CD14-positive monocyte (primary cell): ENCODE measurements at regions not wholly inside any gene's neighbourhood (a gene's known extent, or its start where the extent isn't known, plus 50 kb on each side); places are given as distances from the start of the nearest gene placed in this dataset.
"Not testable (repeated sequence)": the region's sequence is repeated elsewhere in the genome, so short reads cannot be mapped to it uniquely, and the experiment has no call there.

Experiments used
- DNase-seq, 3 donors: peaks; one replicate each; pipeline ENCODE4 v3.0.0-alpha.2; 2011 to 2022
- H2AFZ ChIP-seq: 2 replicates; pipeline ENCODE4 v1.6.0; 2012; ENCODE audit warnings: mild to moderate bottlenecking, low read depth, low read length, inconsistent platforms; ENCODE audit not compliant: insufficient read depth, poor library complexity, severe bottlenecking
- H3K27ac ChIP-seq, 2 donors: 1 replicate in 1 of 2; 2 replicates in 1 of 2; pipeline ENCODE4 v1.5.1; 2012 to 2013; ENCODE audit warnings: low read length in 2 of 2, control low read depth in 1 of 2, inconsistent platforms in 1 of 2, low read depth in 1 of 2, mild to moderate bottlenecking in 1 of 2
- H3K27me3 ChIP-seq, 2 donors: one replicate each; pipeline versions ENCODE4 v1.6.0 to v1.6.1; 2011 to 2013; ENCODE audit warnings: low read length in 2 of 2; ENCODE audit not compliant: control insufficient read depth in 2 of 2, insufficient read depth in 2 of 2
- H3K36me3 ChIP-seq, 2 donors: replicated peaks in 1 of 2; 1 replicate in 1 of 2; 2 replicates in 1 of 2; pipeline versions ENCODE4 v1.5.1 to v1.6.1; 2012 to 2013; ENCODE audit warnings: low read length in 2 of 2, control low read depth in 1 of 2, inconsistent platforms in 1 of 2, mild to moderate bottlenecking in 1 of 2; ENCODE audit not compliant: insufficient read depth in 2 of 2, control insufficient read depth in 1 of 2
- H3K4me1 ChIP-seq, 2 donors: 1 replicate in 1 of 2; 2 replicates in 1 of 2; pipeline versions ENCODE4 v1.5.1 to v1.6.1; 2012 to 2013; ENCODE audit warnings: low read length in 2 of 2, control low read depth in 1 of 2, inconsistent platforms in 1 of 2, mild to moderate bottlenecking in 1 of 2, moderate library complexity in 1 of 2; ENCODE audit not compliant: insufficient read depth in 2 of 2, control insufficient read depth in 1 of 2
- H3K4me2 ChIP-seq: replicated peaks from 2 replicates; pipeline ENCODE3; 2012; ENCODE audit warnings: low read length, moderate library complexity, mild to moderate bottlenecking; ENCODE audit not compliant: poor library complexity, severe bottlenecking; ENCODE audit errors: extremely low read depth
- H3K4me3 ChIP-seq, 3 experiments: fragments of 200-600 bp in 1 of 3; sonication (generic) in 1 of 3; replicated peaks in 1 of 3; 1 replicate in 2 of 3; 2 replicates in 1 of 3; pipeline ENCODE4 v1.5.1; 2011 to 2013; ENCODE audit warnings: low read length in 3 of 3, mild to moderate bottlenecking in 3 of 3, control low read depth in 2 of 3, low read depth in 2 of 3, inconsistent platforms in 1 of 3, moderate library complexity in 1 of 3
- H3K79me2 ChIP-seq: 2 replicates; pipeline ENCODE4 v1.6.0; 2012; ENCODE audit warnings: mild to moderate bottlenecking, control low read depth, inconsistent platforms, low read length, moderate library complexity; ENCODE audit not compliant: insufficient read depth
- H3K9ac ChIP-seq: 2 replicates; pipeline ENCODE4 v1.6.0; 2017; ENCODE audit warnings: low read length, mild to moderate bottlenecking; ENCODE audit not compliant: insufficient read depth, poor library complexity, severe bottlenecking
- H3K9me3 ChIP-seq, 2 donors: replicated peaks in 1 of 2; 1 replicate in 1 of 2; 2 replicates in 1 of 2; pipeline versions ENCODE4 v1.5.1 to v1.6.1; 2012 to 2013; ENCODE audit warnings: low read length in 2 of 2, control low read depth in 1 of 2; ENCODE audit not compliant: control insufficient read depth in 1 of 2, insufficient read depth in 1 of 2
- H4K20me1 ChIP-seq: 2 replicates; pipeline ENCODE4 v1.6.0; 2012; ENCODE audit warnings: mild to moderate bottlenecking, low read length, control low read depth, moderate library complexity; ENCODE audit not compliant: insufficient read depth
- H3K27ac Mint-ChIP-seq, 7 donors: one replicate each; pipeline ENCODE4 v1.8.0; 2020; ENCODE audit warnings: mild to moderate bottlenecking in 7 of 7, mixed read lengths in 7 of 7, moderate library complexity in 6 of 7, inconsistent platforms in 2 of 7
- H3K27me3 Mint-ChIP-seq, 3 donors: one replicate each; pipeline ENCODE4 v1.8.0; 2021 to 2022; ENCODE audit warnings: low read depth in 3 of 3, mild to moderate bottlenecking in 3 of 3, mixed read lengths in 3 of 3, moderate library complexity in 3 of 3, inconsistent platforms in 1 of 3
- H3K36me3 Mint-ChIP-seq, 2 donors: one replicate each; pipeline ENCODE4 v1.8.0; 2020; ENCODE audit warnings: mixed read lengths in 2 of 2, inconsistent platforms in 1 of 2, mild to moderate bottlenecking in 1 of 2
- H3K4me1 Mint-ChIP-seq: one replicate; pipeline ENCODE4 v1.8.0; 2020; ENCODE audit warnings: mild to moderate bottlenecking, mixed read lengths
- H3K4me3 Mint-ChIP-seq, 2 donors: one replicate each; pipeline ENCODE4 v1.8.0; 2020; ENCODE audit warnings: mild to moderate bottlenecking in 2 of 2, mixed read lengths in 2 of 2, moderate library complexity in 1 of 2
- H3K9me3 Mint-ChIP-seq, 7 donors: one replicate each; pipeline ENCODE4 v1.8.0; 2020 to 2022; ENCODE audit warnings: mixed read lengths in 7 of 7, mild to moderate bottlenecking in 6 of 7, moderate library complexity in 6 of 7, inconsistent platforms in 2 of 7
- WGBS: methylation state at CpG from one replicate; pipeline ENCODE4 v1.1.5; 2013; ENCODE audit warnings: missing lambda C conversion rate; ENCODE audit not compliant: insufficient coverage; 5-methylcytosine and 5-hydroxymethylcytosine counted together
- intact Hi-C, 2 donors: fragments of 100-400 bp; cut with micrococcal nuclease; formaldehyde crosslinking; loops; one replicate each; pipeline versions ENCODE4 v1.15.0 to v1.15.1; 2023
- TF ChIP-seq, protein P1 (sequence below): fragments of 200-600 bp; IDR thresholded peaks from one replicate; pipeline ENCODE4 v1.8.0; 2022; ENCODE audit warnings: antibody characterized with exemption, mild to moderate bottlenecking

DNA sequence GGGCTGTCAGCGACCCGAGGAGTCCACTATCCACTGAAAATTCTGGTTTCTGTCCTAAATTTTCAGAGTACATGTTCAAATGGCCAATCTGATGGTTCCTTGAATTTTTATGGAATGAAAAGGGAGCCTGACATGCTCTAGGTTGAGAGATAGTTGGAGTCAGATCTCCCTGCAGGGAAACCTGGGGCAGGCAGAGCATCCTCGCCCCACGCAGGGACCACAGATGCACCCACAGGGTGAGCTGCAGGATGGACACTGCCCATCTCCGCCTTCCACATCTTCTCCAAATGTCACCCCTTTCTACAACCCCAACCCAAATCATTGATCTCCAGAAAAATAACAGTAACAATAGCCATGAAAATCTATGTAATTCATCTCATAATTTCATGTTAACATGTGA, 114.2 kb upstream of the IGLL5 start:
- Histone ChIP-seq H2AFZ (no peak overlapping the region), H3K36me3 (no peaks in the 10 kb centered on the region), H4K20me1 (no peaks in the 10 kb centered on the region), H3K4me1 (peaks cover 20 to 31% of the 10 kb centered on the region in 2 donors), H3K27me3 (no peaks in the 10 kb centered on the region), H3K79me2 (no peaks in the 10 kb centered on the region), H3K4me3 (no peak overlapping the region), H3K9me3 (no peaks in the 10 kb centered on the region), H3K9ac (no peak overlapping the region), H3K27ac (no peak overlapping the region), H3K4me2 (no peak overlapping the region)
- no peak overlapping the region for H3K4me3 Mint-ChIP-seq
- intact Hi-C loops: no loop called here
- WGBS: 94% methylated on average over 2 of the region's 5 CpGs
- H3K27me3 Mint-ChIP-seq: peaks cover 0 to 11% (median 7%) of the 10 kb centered on the region in 3 donors
- no peak for DNase-seq
- H3K27ac Mint-ChIP-seq: peak overlapping the region in 1 of 7 donors; percentile 2
- no peaks in the 10 kb centered on the region for H3K36me3 Mint-ChIP-seq
- no peaks in the 10 kb centered on the region for H3K9me3 Mint-ChIP-seq
- peaks cover 32% of the 10 kb centered on the region for H3K4me1 Mint-ChIP-seq
- TF ChIP-seq, protein P1, sequence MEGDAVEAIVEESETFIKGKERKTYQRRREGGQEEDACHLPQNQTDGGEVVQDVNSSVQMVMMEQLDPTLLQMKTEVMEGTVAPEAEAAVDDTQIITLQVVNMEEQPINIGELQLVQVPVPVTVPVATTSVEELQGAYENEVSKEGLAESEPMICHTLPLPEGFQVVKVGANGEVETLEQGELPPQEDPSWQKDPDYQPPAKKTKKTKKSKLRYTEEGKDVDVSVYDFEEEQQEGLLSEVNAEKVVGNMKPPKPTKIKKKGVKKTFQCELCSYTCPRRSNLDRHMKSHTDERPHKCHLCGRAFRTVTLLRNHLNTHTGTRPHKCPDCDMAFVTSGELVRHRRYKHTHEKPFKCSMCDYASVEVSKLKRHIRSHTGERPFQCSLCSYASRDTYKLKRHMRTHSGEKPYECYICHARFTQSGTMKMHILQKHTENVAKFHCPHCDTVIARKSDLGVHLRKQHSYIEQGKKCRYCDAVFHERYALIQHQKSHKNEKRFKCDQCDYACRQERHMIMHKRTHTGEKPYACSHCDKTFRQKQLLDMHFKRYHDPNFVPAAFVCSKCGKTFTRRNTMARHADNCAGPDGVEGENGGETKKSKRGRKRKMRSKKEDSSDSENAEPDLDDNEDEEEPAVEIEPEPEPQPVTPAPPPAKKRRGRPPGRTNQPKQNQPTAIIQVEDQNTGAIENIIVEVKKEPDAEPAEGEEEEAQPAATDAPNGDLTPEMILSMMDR: no peak

DNA sequence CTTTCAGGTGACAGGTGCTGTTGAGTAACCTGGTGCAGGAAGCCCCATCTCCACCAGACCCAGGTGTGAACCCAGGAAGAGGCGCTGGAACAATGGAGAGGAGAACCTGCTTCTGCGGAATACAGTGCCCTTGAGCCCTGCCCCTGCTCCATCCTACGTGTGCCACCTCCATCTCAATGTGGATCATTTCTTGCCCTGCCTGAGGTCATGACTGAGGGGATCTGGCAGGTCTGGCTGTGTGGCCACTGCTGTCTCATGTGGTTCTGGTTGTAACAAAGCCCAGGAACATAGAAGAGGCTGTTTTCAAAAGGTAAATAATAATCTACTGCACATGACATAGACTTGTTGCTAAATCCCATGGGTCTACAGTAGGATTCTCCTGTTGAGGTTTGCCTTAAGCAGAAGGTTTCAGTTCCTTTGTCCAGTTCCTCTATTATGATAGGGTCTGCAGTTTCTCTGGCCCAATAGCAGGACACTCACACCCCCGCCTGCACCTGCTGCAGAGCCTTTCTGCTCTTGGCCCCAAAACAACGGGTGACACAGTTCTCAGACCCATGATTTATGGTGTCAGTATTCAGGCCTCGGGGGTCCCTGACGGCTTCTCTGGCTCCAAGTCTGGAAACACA, 113.5 kb upstream of the IGLL5 start:
- Histone ChIP-seq H3K4me2 (peak overlapping the region; percentile 26), H4K20me1 (no peaks in the 10 kb centered on the region), H3K27ac (peak overlapping the region; percentile 25 to 54), H3K27me3 (no peaks in the 10 kb centered on the region), H3K9me3 (no peaks in the 10 kb centered on the region), H3K4me3 (no peak overlapping the region), H3K79me2 (no peaks in the 10 kb centered on the region), H3K36me3 (no peaks in the 10 kb centered on the region), H3K4me1 (peaks cover 20 to 31% of the 10 kb centered on the region in 2 donors), H2AFZ (no peak overlapping the region), H3K9ac (no peak overlapping the region)
- TF ChIP-seq, protein P1: no peak
- Mint-ChIP-seq H3K27ac (peak overlapping the region; percentile 58 to 82 (median 75)), H3K36me3 (no peaks in the 10 kb centered on the region), H3K4me3 (peak overlapping the region in 1 of 2 donors; percentile 59), H3K27me3 (peaks cover 0 to 6% (median 4%) of the 10 kb centered on the region in 3 donors), H3K9me3 (no peaks in the 10 kb centered on the region), H3K4me1 (peaks cover 32% of the 10 kb centered on the region)
- whole genome bisulfite sequencing: 63% methylated on average over 3 of the region's 7 CpGs
- intact Hi-C loops: no loop called here
- DNase-seq: peak; percentile 60 to 81 (median 74)

DNA sequence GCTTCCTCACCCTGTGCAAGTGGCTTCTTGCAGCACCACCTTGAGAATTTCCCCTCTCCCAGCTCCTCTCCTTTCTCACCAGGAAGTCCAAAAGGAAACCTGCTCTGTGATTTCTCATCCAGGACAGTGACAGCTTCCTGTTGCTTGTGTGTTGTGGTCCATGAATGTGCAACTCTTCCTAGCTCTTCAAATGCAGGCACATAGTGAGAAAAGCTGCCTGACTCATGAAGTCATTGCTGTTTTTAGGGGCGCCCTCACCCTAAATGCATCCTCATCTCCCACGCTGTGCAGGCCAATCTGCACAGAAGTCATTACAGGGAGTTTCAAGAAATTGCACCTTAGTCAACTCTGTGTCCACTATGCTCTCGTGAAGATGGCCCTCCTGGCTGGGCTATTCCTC, 112.9 kb upstream of the IGLL5 start:
- H3K9ac ChIP-seq, H3K36me3 ChIP-seq, H3K79me2 ChIP-seq, H2AFZ ChIP-seq, intact Hi-C loops, H3K36me3 Mint-ChIP-seq, H3K4me3 ChIP-seq, H3K27me3 ChIP-seq, H3K9me3 ChIP-seq, H4K20me1 ChIP-seq, H3K27me3 Mint-ChIP-seq, H3K9me3 Mint-ChIP-seq: not testable (repeated sequence)
- peak overlapping the region; percentile 58 to 82 (median 75) for H3K27ac Mint-ChIP-seq
- DNase-seq: peak; percentile 25 to 59 (median 37)
- H3K4me3 Mint-ChIP-seq: peak overlapping the region in 1 of 2 donors; percentile 59
- peak overlapping the region; percentile 26 for H3K4me2 ChIP-seq
- H3K4me1 Mint-ChIP-seq: peaks cover 32% of the 10 kb centered on the region
- H3K27ac ChIP-seq: peak overlapping the region in 1 of 2 donors; percentile 54
- WGBS: 40% methylated on average over 2 of the region's 3 CpGs
- H3K4me1 ChIP-seq: peaks cover 20 to 31% of the 10 kb centered on the region in 2 donors
